K562 (cell line): ENCODE measurements at regions not wholly inside any gene's neighbourhood (a gene's known extent, or its start where the extent isn't known, plus 50 kb on each side); places are given as distances from the start of the nearest gene placed in this dataset.

ENCODE experiments used
- ATAC-seq: fragments of 200-7000 bp; cut with Tn5 transposase; 3 replicates; pipeline ENCODE4 v1.9.1; 2020; ENCODE audit warnings: moderate library complexity
- BruUV-seq: library from RNA; stranded (reverse); fragments of 400-500 nt; replicated peaks from 2 replicates; lab custom pipeline; 2021; lab: Mats Ljungman, UMichigan
- CTCF ChIA-PET: fragments of 300-600 bp; formaldehyde crosslinking; extraction: SDS; loops from one replicate; lab custom pipeline; 2021; ENCODE audit warnings: low intra/inter-chr PET ratio; lab: Yijun Ruan, JAX
- POLR2A ChIA-PET: fragments of 300-600, 350-650 bp; sonication (Branson Sonifier 250); formaldehyde crosslinking; extraction: SDS; loops from one replicate; lab custom pipeline; 2021; ENCODE audit warnings: antibody characterized with exemption, inconsistent platforms; lab: Yijun Ruan, JAX
- DNase-seq, 4 experiments: peaks; one replicate each; pipeline versions ENCODE4 v3.0.0 to v3.0.0-alpha.2; 2011 to 2018; ENCODE audit warnings: low spot score in 3 of 4, mixed read lengths in 3 of 4; ENCODE audit errors: extremely low read depth in 1 of 4
- FAIRE-seq: peaks from 2 replicates; lab custom pipeline; 2011; peaks lifted over from hg19 to GRCh38; lab: Jason Lieb, UNC
- H2AFZ ChIP-seq: 2 replicates; pipeline ENCODE4 v1.6.0; 2011; ENCODE audit warnings: low read depth, low read length, control low read depth, inconsistent platforms
- H3K27ac ChIP-seq: fragments of 200-600 bp; 3 replicates; pipeline ENCODE4 v1.8.0; 2011; ENCODE audit warnings: low read depth, mild to moderate bottlenecking, control low read depth, inconsistent platforms, low read length, moderate library complexity, mixed read lengths; ENCODE audit errors: extremely low read depth
- H3K27me3 ChIP-seq, 2 experiments: fragments of 300-600 bp in 1 of 2; 2 replicates in 1 of 2; 3 replicates in 1 of 2; pipeline versions ENCODE4 v1.6.0 to v1.8.0; 2011; ENCODE audit warnings: inconsistent platforms in 2 of 2, low read length in 2 of 2, mild to moderate bottlenecking in 1 of 2, mixed read lengths in 1 of 2, moderate library complexity in 1 of 2; ENCODE audit not compliant: control insufficient read depth in 2 of 2, insufficient read depth in 2 of 2
- H3K36me3 ChIP-seq: fragments of 300-600 bp; 3 replicates; pipeline ENCODE4 v1.8.0; 2011; ENCODE audit warnings: mild to moderate bottlenecking, low read length, inconsistent platforms; ENCODE audit not compliant: control insufficient read depth, insufficient read depth
- H3K4me1 ChIP-seq, 2 experiments: fragments of 200-600 bp in 1 of 2; replicated peaks in 1 of 2; 2 replicates in 1 of 2; 3 replicates in 1 of 2; pipeline versions ENCODE4 v1.5.1 to v1.8.0; 2011; ENCODE audit warnings: inconsistent platforms in 2 of 2, low read length in 2 of 2, mild to moderate bottlenecking in 1 of 2, mixed read lengths in 1 of 2, moderate library complexity in 1 of 2; ENCODE audit not compliant: control insufficient read depth in 2 of 2, insufficient read depth in 2 of 2
- H3K4me2 ChIP-seq: 2 replicates; pipeline ENCODE4 v1.6.1; 2011; ENCODE audit warnings: low read length, control low read depth, inconsistent platforms, mixed read lengths; ENCODE audit not compliant: insufficient read depth
- H3K4me3 ChIP-seq: fragments of 200-600 bp; sonication (generic), shearing (Covaris generic); 2 replicates; pipeline ENCODE4 v1.5.1; 2016; ENCODE audit warnings: control low read depth, inconsistent platforms
- H3K79me2 ChIP-seq: fragments of 200-600 bp; 3 replicates; pipeline ENCODE4 v1.8.0; 2011; ENCODE audit warnings: low read length, inconsistent platforms; ENCODE audit not compliant: control insufficient read depth, insufficient read depth
- H3K9ac ChIP-seq, 2 experiments: 2 replicates each; pipeline versions ENCODE4 v1.6.0 to v1.6.1; 2011; ENCODE audit warnings: low read depth in 2 of 2, low read length in 2 of 2, control low read depth in 1 of 2, inconsistent platforms in 1 of 2, mild to moderate bottlenecking in 1 of 2, mixed read lengths in 1 of 2; ENCODE audit not compliant: insufficient read depth in 1 of 2
- H3K9me1 ChIP-seq: one replicate; pipeline ENCODE4 v1.6.0; 2011; ENCODE audit warnings: inconsistent platforms, mild to moderate bottlenecking, low read length, moderate library complexity; ENCODE audit not compliant: control insufficient read depth, insufficient read depth
- H3K9me3 ChIP-seq: replicated peaks from 2 replicates; pipeline ENCODE4 v1.5.1; 2011; ENCODE audit warnings: low read depth, low read length, inconsistent platforms; ENCODE audit not compliant: control insufficient read depth, insufficient read depth
- H4K20me1 ChIP-seq: replicated peaks from 2 replicates; pipeline ENCODE4 v1.6.1; 2011; ENCODE audit warnings: low read length, inconsistent platforms, mixed read lengths; ENCODE audit not compliant: control insufficient read depth, insufficient read depth
- BRF2 ChIP-seq: IDR thresholded peaks from 3 replicates; pipeline ENCODE4 v1.6.1; 2011; ENCODE audit warnings: borderline replicate concordance, mild to moderate bottlenecking; ENCODE audit not compliant: insufficient read length, insufficient read depth
- CTBP1 ChIP-seq: fragments of 450-650 bp; IDR thresholded peaks from 2 replicates; pipeline ENCODE4 v1.6.1; 2016; ENCODE audit warnings: borderline replicate concordance
- PHB2 ChIP-seq: fragments of 450-650 bp; IDR thresholded peaks from 2 replicates; pipeline ENCODE4 v1.6.1; 2017; ENCODE audit warnings: low read depth
- PHF20 ChIP-seq: fragments of 450-650 bp; IDR thresholded peaks from 2 replicates; pipeline ENCODE4 v1.6.1; 2018; ENCODE audit not compliant: partially characterized antibody
- POLR2H ChIP-seq: IDR thresholded peaks from 2 replicates; pipeline ENCODE4 v1.6.1; 2016; ENCODE audit warnings: missing genetic modification characterization, low read depth, mild to moderate bottlenecking, control low read depth, missing compliant biosample characterization, moderate library complexity
- POU5F1 ChIP-seq: fragments of 150-350 bp; IDR thresholded peaks from 2 replicates; pipeline ENCODE4 v1.6.1; 2014; ENCODE audit warnings: borderline replicate concordance, low read length, low read depth, mild to moderate bottlenecking; ENCODE audit not compliant: partially characterized antibody
- ZBTB1 ChIP-seq: sonication (generic); formaldehyde crosslinking; IDR thresholded peaks from 2 replicates; pipeline ENCODE4 v1.8.1; 2023; ENCODE audit warnings: missing genetic modification reagents, low read depth, mild to moderate bottlenecking, borderline replicate concordance
- ZBTB8A ChIP-seq: fragments of 450-650 bp; IDR thresholded peaks from 2 replicates; pipeline ENCODE4 v1.6.1; 2018; ENCODE audit warnings: mild to moderate bottlenecking, moderate library complexity; ENCODE audit not compliant: partially characterized antibody
- ZNF583 ChIP-seq: fragments of 250-450 bp; sonication (Bioruptor Pico); IDR thresholded peaks from 2 replicates; pipeline ENCODE4 v1.4.0; 2020
- ZSCAN29 ChIP-seq: fragments of 450-650 bp; IDR thresholded peaks from 2 replicates; pipeline ENCODE4 v1.6.1; 2017
- WGBS: fragments of 100-300 bp; shearing (Covaris generic); methylation state at CpG from one replicate; pipeline ENCODE4 v1.1.6; 2016; ENCODE audit warnings: low coverage, mixed read lengths; ENCODE audit not compliant: insufficient coverage; ENCODE audit errors: missing lambda C conversion rate; 5-methylcytosine and 5-hydroxymethylcytosine counted together
- in situ Hi-C: fragments of 300-500 bp; cut with MboI; formaldehyde crosslinking; loops from 4 replicates; pipeline ENCODE4 v1.15.0; 2018; ENCODE audit warnings: inconsistent platforms, mixed read lengths
- intact Hi-C: fragments of 100-400 bp; cut with micrococcal nuclease; formaldehyde crosslinking; loops from 2 replicates; pipeline ENCODE4 v1.14.2; 2022
- TF ChIP-seq, protein P1 (sequence below): fragments of 200-800 bp; sonication (Bioruptor generic); IDR thresholded peaks from 2 replicates; pipeline ENCODE4 v1.6.1; 2017; ENCODE audit warnings: missing genetic modification characterization, missing compliant biosample characterization
- TF ChIP-seq, protein P2 (sequence below): fragments of 450-650 bp; conservative IDR thresholded peaks from 2 replicates; pipeline ENCODE4 v1.6.1; 2016; ENCODE audit warnings: missing genetic modification characterization, low read depth, mild to moderate bottlenecking, missing compliant biosample characterization, moderate library complexity
- TF ChIP-seq, protein P3 (sequence below): fragments of 250-450 bp; sonication (Bioruptor Pico); IDR thresholded peaks from 2 replicates; pipeline ENCODE4 v1.8.0; 2021; ENCODE audit warnings: borderline replicate concordance, mild to moderate bottlenecking, moderate library complexity; ENCODE audit not compliant: poor library complexity, severe bottlenecking

- no peaks in the 10 kb centered on the region for H4K20me1 ChIP-seq
- ChIA-PET CTCF (no interaction called here), POLR2A (no interaction called here)
- FAIRE-seq (no peak), ATAC-seq (no peak), DNase-seq (no peak)
- no peaks in the 10 kb centered on the region for H3K36me3 ChIP-seq
- no peak overlapping the region for H3K4me2 ChIP-seq
- WGBS: 0% methylated on average over 2 of the region's 2 CpGs
- no peak overlapping the region for H3K4me3 ChIP-seq
- no peaks in the 10 kb centered on the region for H3K9me1 ChIP-seq
- no peaks in the 10 kb centered on the region for H3K79me2 ChIP-seq
- no peak overlapping the region for H3K27ac ChIP-seq
- H2AFZ ChIP-seq: no peak overlapping the region
- in situ Hi-C loops (no loop called here), intact Hi-C loops (no loop called here)
- no peak overlapping the region for H3K9ac ChIP-seq
- no TSS peak for BruUV-seq
- no peaks in the 10 kb centered on the region for H3K9me3 ChIP-seq
- H3K27me3 ChIP-seq: no peaks in the 10 kb centered on the region
- TF ChIP-seq ZNF583 (CRISPR knock-in tag) (no peak), POU5F1 (no peak), ZSCAN29 (no peak), ZBTB8A (no peak), CTBP1 (no peak), PHF20 (no peak), ZBTB1 (CRISPR knock-in tag) (no peak), PHB2 (no peak), POLR2H (tag) (no peak), BRF2 (no peak)
- TF ChIP-seq, protein P1, sequence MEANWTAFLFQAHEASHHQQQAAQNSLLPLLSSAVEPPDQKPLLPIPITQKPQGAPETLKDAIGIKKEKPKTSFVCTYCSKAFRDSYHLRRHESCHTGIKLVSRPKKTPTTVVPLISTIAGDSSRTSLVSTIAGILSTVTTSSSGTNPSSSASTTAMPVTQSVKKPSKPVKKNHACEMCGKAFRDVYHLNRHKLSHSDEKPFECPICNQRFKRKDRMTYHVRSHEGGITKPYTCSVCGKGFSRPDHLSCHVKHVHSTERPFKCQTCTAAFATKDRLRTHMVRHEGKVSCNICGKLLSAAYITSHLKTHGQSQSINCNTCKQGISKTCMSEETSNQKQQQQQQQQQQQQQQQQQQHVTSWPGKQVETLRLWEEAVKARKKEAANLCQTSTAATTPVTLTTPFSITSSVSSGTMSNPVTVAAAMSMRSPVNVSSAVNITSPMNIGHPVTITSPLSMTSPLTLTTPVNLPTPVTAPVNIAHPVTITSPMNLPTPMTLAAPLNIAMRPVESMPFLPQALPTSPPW (CRISPR knock-in tag): no peak
- TF ChIP-seq, protein P2, sequence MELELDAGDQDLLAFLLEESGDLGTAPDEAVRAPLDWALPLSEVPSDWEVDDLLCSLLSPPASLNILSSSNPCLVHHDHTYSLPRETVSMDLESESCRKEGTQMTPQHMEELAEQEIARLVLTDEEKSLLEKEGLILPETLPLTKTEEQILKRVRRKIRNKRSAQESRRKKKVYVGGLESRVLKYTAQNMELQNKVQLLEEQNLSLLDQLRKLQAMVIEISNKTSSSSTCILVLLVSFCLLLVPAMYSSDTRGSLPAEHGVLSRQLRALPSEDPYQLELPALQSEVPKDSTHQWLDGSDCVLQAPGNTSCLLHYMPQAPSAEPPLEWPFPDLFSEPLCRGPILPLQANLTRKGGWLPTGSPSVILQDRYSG (tag): no peak
- TF ChIP-seq, protein P3, sequence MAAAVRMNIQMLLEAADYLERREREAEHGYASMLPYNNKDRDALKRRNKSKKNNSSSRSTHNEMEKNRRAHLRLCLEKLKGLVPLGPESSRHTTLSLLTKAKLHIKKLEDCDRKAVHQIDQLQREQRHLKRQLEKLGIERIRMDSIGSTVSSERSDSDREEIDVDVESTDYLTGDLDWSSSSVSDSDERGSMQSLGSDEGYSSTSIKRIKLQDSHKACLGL (CRISPR knock-in tag): no peak
- H3K4me1 ChIP-seq: no peaks in the 10 kb centered on the region
These were observed 341.4 kb upstream of the EDIL3 start for GRCh38 chr5:84725946-84726570.
